PFSK-1 (cell line): ENCODE measurements at regions not wholly inside any gene's neighbourhood (a gene's known extent, or its start where the extent isn't known, plus 50 kb on each side); places are given as distances from the start of the nearest gene placed in this dataset.

ENCODE experiments used
- POLR2AphosphoS5 ChIP-seq: IDR thresholded peaks from 2 replicates; pipeline ENCODE4 v1.6.1; 2012; ENCODE audit warnings: low read depth, mild to moderate bottlenecking, control low read depth, low read length, moderate library complexity
- SIN3A ChIP-seq: IDR thresholded peaks from 2 replicates; pipeline ENCODE4 v1.6.1; 2012; ENCODE audit warnings: mild to moderate bottlenecking, low read length, moderate library complexity, borderline replicate concordance; ENCODE audit not compliant: insufficient read depth

GRCh38 chr13:72290962-72291681 lies 424.1 kb upstream of the DACH1 start:
- no peak for TF ChIP-seq SIN3A
- TF ChIP-seq POLR2AphosphoS5 = no peak
